ENCODE measurements at regions not wholly inside any gene's neighbourhood (a gene's known extent, or its start where the extent isn't known, plus 50 kb on each side); places are given as distances from the start of the nearest gene placed in this dataset.

GRCh38 chr4:179268791-179269190 lies 1826.6 kb upstream of the AGA start:
- Mint-ChIP-seq H3K9me3 (ENCODE audit: unreplicated experiment) (peaks cover 5% of the 10 kb centered on the region), H3K4me3 (ENCODE audit: unreplicated experiment) (no peak overlapping the region), H3K27ac (ENCODE audit: unreplicated experiment) (no peak overlapping the region), H3K36me3 (ENCODE audit: low read depth, unreplicated experiment) (no peaks in the 10 kb centered on the region), H3K4me1 (ENCODE audit: low read depth, unreplicated experiment) (no peaks in the 10 kb centered on the region), H3K27me3 (ENCODE audit: low read depth, unreplicated experiment) (no peaks in the 10 kb centered on the region)
- no peak overlapping the region for H3K9ac ChIP-seq (ENCODE audit: low read length)
- no peaks in the 10 kb centered on the region for H3K9me3 ChIP-seq (ENCODE audit: insufficient read depth, low read depth, low read length)
- H3K27me3 ChIP-seq (ENCODE audit: insufficient read depth, low read length): no peaks in the 10 kb centered on the region
- no peak overlapping the region for H3K27ac ChIP-seq (ENCODE audit: low read depth, low read length)
- H3K36me3 ChIP-seq (ENCODE audit: insufficient read depth, low read length): no peaks in the 10 kb centered on the region
- H3K4me1 ChIP-seq (ENCODE audit: insufficient read depth, low read length): no peaks in the 10 kb centered on the region
- DNase-seq (ENCODE audit: low read depth) (no peak), FAIRE-seq (no peak)
- TF ChIP-seq EZH2 (IDR thresholded peaks at IDR 0.05; ENCODE audit: insufficient read depth, low read length): no peak
- TF ChIP-seq, protein P1, sequence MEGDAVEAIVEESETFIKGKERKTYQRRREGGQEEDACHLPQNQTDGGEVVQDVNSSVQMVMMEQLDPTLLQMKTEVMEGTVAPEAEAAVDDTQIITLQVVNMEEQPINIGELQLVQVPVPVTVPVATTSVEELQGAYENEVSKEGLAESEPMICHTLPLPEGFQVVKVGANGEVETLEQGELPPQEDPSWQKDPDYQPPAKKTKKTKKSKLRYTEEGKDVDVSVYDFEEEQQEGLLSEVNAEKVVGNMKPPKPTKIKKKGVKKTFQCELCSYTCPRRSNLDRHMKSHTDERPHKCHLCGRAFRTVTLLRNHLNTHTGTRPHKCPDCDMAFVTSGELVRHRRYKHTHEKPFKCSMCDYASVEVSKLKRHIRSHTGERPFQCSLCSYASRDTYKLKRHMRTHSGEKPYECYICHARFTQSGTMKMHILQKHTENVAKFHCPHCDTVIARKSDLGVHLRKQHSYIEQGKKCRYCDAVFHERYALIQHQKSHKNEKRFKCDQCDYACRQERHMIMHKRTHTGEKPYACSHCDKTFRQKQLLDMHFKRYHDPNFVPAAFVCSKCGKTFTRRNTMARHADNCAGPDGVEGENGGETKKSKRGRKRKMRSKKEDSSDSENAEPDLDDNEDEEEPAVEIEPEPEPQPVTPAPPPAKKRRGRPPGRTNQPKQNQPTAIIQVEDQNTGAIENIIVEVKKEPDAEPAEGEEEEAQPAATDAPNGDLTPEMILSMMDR (IDR thresholded peaks at IDR 0.05; ENCODE audit: insufficient read depth, low read depth, low read length): no peak
- no peaks in the 10 kb centered on the region for H4K20me1 ChIP-seq (ENCODE audit: insufficient read depth, low read length)
- H2AFZ ChIP-seq (ENCODE audit: low read depth, low read length): no peak overlapping the region
- no peaks in the 10 kb centered on the region for H3K79me2 ChIP-seq (ENCODE audit: insufficient read depth, low read length)
- H3K4me3 ChIP-seq (ENCODE audit: insufficient read depth, low read depth, low read length): no peak overlapping the region
- H3K4me2 ChIP-seq (ENCODE audit: low read length): no peak overlapping the region

DNA sequence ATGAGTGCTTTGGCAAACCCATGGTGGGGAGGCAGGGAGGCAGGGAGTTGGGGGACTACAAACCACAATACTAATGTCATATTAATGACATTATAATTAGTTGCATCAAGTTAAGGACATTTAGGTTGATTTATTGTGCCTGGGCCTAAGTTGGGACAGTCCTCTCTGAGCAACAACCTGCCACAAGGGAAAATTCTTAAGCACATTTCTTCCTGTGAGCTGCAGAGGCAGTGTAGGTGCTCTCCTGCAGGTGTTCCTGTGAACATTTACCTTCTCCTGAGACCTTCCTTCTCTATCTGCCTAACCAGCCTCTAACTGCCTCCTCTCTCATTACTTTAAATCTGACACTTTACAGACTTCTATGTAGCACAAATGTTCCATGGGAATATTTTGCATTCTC lies 1830.0 kb upstream of the AGA start:
- H3K4me3 Mint-ChIP-seq (ENCODE audit: unreplicated experiment): no peak overlapping the region
- H3K4me1 Mint-ChIP-seq (ENCODE audit: low read depth, unreplicated experiment): no peaks in the 10 kb centered on the region
- H4K20me1 ChIP-seq (ENCODE audit: insufficient read depth, low read length): no peaks in the 10 kb centered on the region
- FAIRE-seq (no peak), DNase-seq (ENCODE audit: low read depth) (no peak)
- H3K9me3 Mint-ChIP-seq (ENCODE audit: unreplicated experiment): no peaks in the 10 kb centered on the region
- no peak overlapping the region for H3K4me3 ChIP-seq (ENCODE audit: insufficient read depth, low read depth, low read length)
- H3K4me2 ChIP-seq (ENCODE audit: low read length): no peak overlapping the region
- no peak for TF ChIP-seq EZH2 (IDR thresholded peaks at IDR 0.05; ENCODE audit: insufficient read depth, low read length)
- TF ChIP-seq, protein P1 (IDR thresholded peaks at IDR 0.05; ENCODE audit: insufficient read depth, low read depth, low read length): no peak
- H3K36me3 ChIP-seq (ENCODE audit: insufficient read depth, low read length): no peaks in the 10 kb centered on the region
- no peaks in the 10 kb centered on the region for H3K36me3 Mint-ChIP-seq (ENCODE audit: low read depth, unreplicated experiment)
- no peak overlapping the region for H2AFZ ChIP-seq (ENCODE audit: low read depth, low read length)
- H3K27ac Mint-ChIP-seq (ENCODE audit: unreplicated experiment): no peak overlapping the region
- H3K79me2 ChIP-seq (ENCODE audit: insufficient read depth, low read length): no peaks in the 10 kb centered on the region
- H3K27ac ChIP-seq (ENCODE audit: low read depth, low read length): no peak overlapping the region
- no peaks in the 10 kb centered on the region for H3K27me3 Mint-ChIP-seq (ENCODE audit: low read depth, unreplicated experiment)
- no peak overlapping the region for H3K9ac ChIP-seq (ENCODE audit: low read length)
- H3K27me3 ChIP-seq (ENCODE audit: insufficient read depth, low read length): no peaks in the 10 kb centered on the region
- no peaks in the 10 kb centered on the region for H3K4me1 ChIP-seq (ENCODE audit: insufficient read depth, low read length)
- H3K9me3 ChIP-seq (ENCODE audit: insufficient read depth, low read depth, low read length): no peaks in the 10 kb centered on the region

- Histone ChIP-seq H4K20me1 (ENCODE audit: insufficient read depth, low read length) (no peaks in the 10 kb centered on the region), H3K4me2 (ENCODE audit: low read length) (no peak overlapping the region), H3K79me2 (ENCODE audit: insufficient read depth, low read length) (no peaks in the 10 kb centered on the region), H3K4me1 (ENCODE audit: insufficient read depth, low read length) (no peaks in the 10 kb centered on the region), H2AFZ (ENCODE audit: low read depth, low read length) (no peak overlapping the region), H3K9me3 (ENCODE audit: insufficient read depth, low read depth, low read length) (no peaks in the 10 kb centered on the region), H3K36me3 (ENCODE audit: insufficient read depth, low read length) (no peaks in the 10 kb centered on the region), H3K4me3 (ENCODE audit: insufficient read depth, low read depth, low read length) (no peak overlapping the region), H3K27ac (ENCODE audit: low read depth, low read length) (no peak overlapping the region), H3K9ac (ENCODE audit: low read length) (no peak overlapping the region), H3K27me3 (ENCODE audit: insufficient read depth, low read length) (no peaks in the 10 kb centered on the region)
- TF ChIP-seq, protein P1 (IDR thresholded peaks at IDR 0.05; ENCODE audit: insufficient read depth, low read depth, low read length): no peak
- no peak for TF ChIP-seq EZH2 (IDR thresholded peaks at IDR 0.05; ENCODE audit: insufficient read depth, low read length)
- H3K4me1 Mint-ChIP-seq (ENCODE audit: low read depth, unreplicated experiment): no peaks in the 10 kb centered on the region
- no peak for FAIRE-seq
- H3K36me3 Mint-ChIP-seq (ENCODE audit: low read depth, unreplicated experiment): no peaks in the 10 kb centered on the region
- no peaks in the 10 kb centered on the region for H3K27me3 Mint-ChIP-seq (ENCODE audit: low read depth, unreplicated experiment)
- no peak overlapping the region for H3K4me3 Mint-ChIP-seq (ENCODE audit: unreplicated experiment)
- H3K27ac Mint-ChIP-seq (ENCODE audit: unreplicated experiment): no peak overlapping the region
- no peak for DNase-seq (ENCODE audit: low read depth)
- no peaks in the 10 kb centered on the region for H3K9me3 Mint-ChIP-seq (ENCODE audit: unreplicated experiment)
Measured at GRCh38 chr4:179278647-179279046, 1836.4 kb upstream of the AGA start.
